GM18498 (cell line): ENCODE measurements at regions not wholly inside any gene's neighbourhood (a gene's known extent, or its start where the extent isn't known, plus 50 kb on each side); places are given as distances from the start of the nearest gene placed in this dataset.

Experiments used
- ATAC-seq: cut with Tn5 transposase; IDR thresholded peaks from one replicate; pipeline ENCODE4 v1.9.1; 2021; ENCODE audit warnings: mild to moderate bottlenecking, moderate library complexity; ENCODE audit not compliant: unreplicated experiment

- peak; percentile 99 for ATAC-seq
These were observed 618.8 kb upstream of the NRXN1 start for GRCh38 chr2:51650769-51651168.

GRCh38 chr2:51649366-51649765 is 617.4 kb upstream of the NRXN1 start:
- no peak for ATAC-seq

- ATAC-seq = no peak
These were observed 606.9 kb upstream of the NRXN1 start for GRCh38 chr2:51638811-51639210.

- no peak for ATAC-seq
These were observed 601.1 kb upstream of the NRXN1 start for GRCh38 chr2:51633073-51633472.

GRCh38 chr2:51629406-51629805 is 597.5 kb upstream of the NRXN1 start:
- no peak for ATAC-seq

- no peak for ATAC-seq
These were observed 597.0 kb upstream of the NRXN1 start for GRCh38 chr2:51628917-51629316.

GRCh38 chr2:51624995-51625394 is 593.1 kb upstream of the NRXN1 start:
- ATAC-seq = no peak

GRCh38 chr2:51620796-51621195 is 588.9 kb upstream of the NRXN1 start:
- no peak for ATAC-seq

- ATAC-seq = no peak
These were observed 588.0 kb upstream of the NRXN1 start for GRCh38 chr2:51619961-51620360.

- no peak for ATAC-seq
These were observed 580.5 kb upstream of the NRXN1 start for GRCh38 chr2:51612387-51612786.

GRCh38 chr2:51601706-51602105 is 569.8 kb upstream of the NRXN1 start:
- ATAC-seq = no peak

- no peak for ATAC-seq
These were observed 565.2 kb upstream of the NRXN1 start for GRCh38 chr2:51597086-51597485.

GRCh38 chr2:51595836-51596235 is 563.9 kb upstream of the NRXN1 start:
- no peak for ATAC-seq

- ATAC-seq = no peak
These were observed 549.8 kb upstream of the NRXN1 start for GRCh38 chr2:51581636-51582267.

GRCh38 chr2:51579412-51579811 is 547.5 kb upstream of the NRXN1 start:
- ATAC-seq = no peak

- ATAC-seq = no peak
These were observed 543.2 kb upstream of the NRXN1 start for GRCh38 chr2:51575181-51575580.

GRCh38 chr2:51559026-51559425 is 527.1 kb upstream of the NRXN1 start:
- ATAC-seq = no peak

GRCh38 chr2:51553476-51553875 is 521.5 kb upstream of the NRXN1 start:
- ATAC-seq = no peak

- no peak for ATAC-seq
These were observed 503.8 kb upstream of the NRXN1 start for GRCh38 chr2:51535763-51536162.

GRCh38 chr2:51534166-51534565 is 502.2 kb upstream of the NRXN1 start:
- no peak for ATAC-seq

GRCh38 chr2:51528156-51528555 is 496.2 kb upstream of the NRXN1 start:
- ATAC-seq = no peak

- ATAC-seq = no peak
These were observed 494.8 kb upstream of the NRXN1 start for GRCh38 chr2:51526766-51527165.

- no peak for ATAC-seq
These were observed 484.7 kb upstream of the NRXN1 start for GRCh38 chr2:51516667-51517066.
